ENCODE measurements at regions not wholly inside any gene's neighbourhood (a gene's known extent, or its start where the extent isn't known, plus 50 kb on each side); places are given as distances from the start of the nearest gene placed in this dataset.

DNA sequence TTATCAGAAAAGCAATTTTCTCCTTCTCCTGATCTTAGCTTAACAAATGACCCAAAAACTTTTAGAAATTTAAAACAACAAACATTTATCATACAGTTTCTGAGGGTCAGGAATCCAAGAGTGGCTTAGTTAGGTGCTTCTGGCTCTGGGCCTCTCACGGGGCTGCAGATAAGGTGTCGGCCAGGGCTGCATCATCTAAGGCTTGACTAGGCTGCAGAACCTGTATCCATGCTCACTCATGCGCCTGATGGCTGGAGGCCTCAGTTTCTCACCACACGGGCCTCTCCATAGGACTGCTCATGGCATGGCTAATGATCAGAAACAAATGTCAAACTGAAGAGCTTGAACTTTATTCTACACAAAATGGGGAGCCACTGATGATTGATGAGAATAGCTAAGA is 210.0 kb downstream of the SEC61B start:
- CTCF ChIA-PET: interaction anchor here (1.4 kb wide), 1 partner anchor 200 kb away, joined by 4 read pairs; no protein-coding TSS in a partner anchor
- Mint-ChIP-seq H3K27ac (peak overlapping the region; percentile 41), H3K9me3 (peaks cover 2% of the 10 kb centered on the region), H3K4me1 (peaks cover 22% of the 10 kb centered on the region), H3K4me3 (no peak overlapping the region), H3K27me3 (no peaks in the 10 kb centered on the region), H3K36me3 (ENCODE audit: low read depth) (no peaks in the 10 kb centered on the region)
- POLR2A ChIA-PET: no interaction called here
- ATAC-seq (ENCODE audit: low read depth) (no peak), DNase-seq (no peak)
- intact Hi-C loops (cut with micrococcal nuclease): loop anchor here (2.0 to 5.0 kb wide), 8 partner anchors 15 to 390 kb away; partner anchors contain the start of gene NR4A3
- TF ChIP-seq, protein P1, sequence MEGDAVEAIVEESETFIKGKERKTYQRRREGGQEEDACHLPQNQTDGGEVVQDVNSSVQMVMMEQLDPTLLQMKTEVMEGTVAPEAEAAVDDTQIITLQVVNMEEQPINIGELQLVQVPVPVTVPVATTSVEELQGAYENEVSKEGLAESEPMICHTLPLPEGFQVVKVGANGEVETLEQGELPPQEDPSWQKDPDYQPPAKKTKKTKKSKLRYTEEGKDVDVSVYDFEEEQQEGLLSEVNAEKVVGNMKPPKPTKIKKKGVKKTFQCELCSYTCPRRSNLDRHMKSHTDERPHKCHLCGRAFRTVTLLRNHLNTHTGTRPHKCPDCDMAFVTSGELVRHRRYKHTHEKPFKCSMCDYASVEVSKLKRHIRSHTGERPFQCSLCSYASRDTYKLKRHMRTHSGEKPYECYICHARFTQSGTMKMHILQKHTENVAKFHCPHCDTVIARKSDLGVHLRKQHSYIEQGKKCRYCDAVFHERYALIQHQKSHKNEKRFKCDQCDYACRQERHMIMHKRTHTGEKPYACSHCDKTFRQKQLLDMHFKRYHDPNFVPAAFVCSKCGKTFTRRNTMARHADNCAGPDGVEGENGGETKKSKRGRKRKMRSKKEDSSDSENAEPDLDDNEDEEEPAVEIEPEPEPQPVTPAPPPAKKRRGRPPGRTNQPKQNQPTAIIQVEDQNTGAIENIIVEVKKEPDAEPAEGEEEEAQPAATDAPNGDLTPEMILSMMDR (IDR thresholded peaks at IDR 0.05): no peak

DNA sequence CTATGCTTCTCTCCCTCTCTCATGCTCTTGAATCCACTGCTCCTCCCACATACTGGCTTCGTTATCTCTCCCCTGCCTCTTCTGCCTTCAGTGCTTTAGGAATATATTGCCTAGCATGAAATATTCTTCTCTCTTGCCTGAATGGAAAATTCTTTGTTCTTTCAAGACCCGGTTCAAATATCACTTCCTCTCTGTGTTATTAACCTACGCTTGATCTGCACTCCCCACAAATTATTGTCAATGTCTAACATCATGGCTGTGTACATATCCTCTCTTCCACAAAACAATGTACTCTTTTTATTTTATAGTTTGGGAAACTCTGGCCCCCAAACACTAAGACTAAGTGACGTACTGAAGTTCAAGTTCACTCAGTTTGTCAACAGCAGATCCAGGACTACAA is 211.0 kb downstream of the SEC61B start:
- H3K9me3 Mint-ChIP-seq: no peaks in the 10 kb centered on the region
- DNase-seq: no peak
- H3K27me3 Mint-ChIP-seq: no peaks in the 10 kb centered on the region
- peak overlapping the region; percentile 78 for H3K27ac Mint-ChIP-seq
- ChIA-PET CTCF (interaction anchor here (1.4 kb wide), 1 partner anchor 201 kb away, joined by 4 read pairs; no protein-coding TSS in a partner anchor), POLR2A (interaction anchor here (0.5 to 2.1 kb wide), 8 partner anchors 11 to 965 kb away, joined by 3 to 8 read pairs (median 4); no protein-coding TSS in a partner anchor)
- no peak overlapping the region for H3K4me3 Mint-ChIP-seq
- TF ChIP-seq, protein P1 (IDR thresholded peaks at IDR 0.05): no peak
- intact Hi-C loops (cut with micrococcal nuclease): loop anchor here (2.0 to 5.0 kb wide), 8 partner anchors 14 to 389 kb away; partner anchors contain the start of gene NR4A3
- no peaks in the 10 kb centered on the region for H3K36me3 Mint-ChIP-seq (ENCODE audit: low read depth)
- peaks cover 18% of the 10 kb centered on the region for H3K4me1 Mint-ChIP-seq
- peak; percentile 41 for ATAC-seq (ENCODE audit: low read depth)

DNA sequence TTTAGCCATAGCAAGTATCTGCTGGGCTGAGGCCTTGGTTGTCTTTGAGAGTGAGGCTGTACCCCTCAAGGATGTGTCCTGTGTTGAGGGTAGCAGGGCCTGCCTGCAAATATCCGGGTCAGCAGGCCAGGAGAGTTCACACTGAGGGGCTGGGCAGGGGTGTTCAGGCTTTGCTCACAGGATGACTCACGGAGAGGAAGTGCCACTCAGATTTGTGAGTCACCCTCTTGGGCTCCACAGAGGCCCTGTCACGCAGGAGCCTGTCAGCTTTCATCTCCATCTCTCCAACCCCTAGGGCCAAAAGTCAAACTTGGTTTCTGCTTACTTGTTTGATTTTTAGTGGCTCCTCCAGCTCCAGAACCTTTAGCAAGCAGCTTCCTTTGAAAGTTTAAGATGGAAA is 211.5 kb downstream of the SEC61B start:
- peak overlapping the region; percentile 78 for H3K27ac Mint-ChIP-seq
- H3K4me1 Mint-ChIP-seq: peaks cover 18% of the 10 kb centered on the region
- ATAC-seq (ENCODE audit: low read depth): peak; percentile 99
- peak; percentile 47 for DNase-seq
- no peaks in the 10 kb centered on the region for H3K27me3 Mint-ChIP-seq
- no peaks in the 10 kb centered on the region for H3K36me3 Mint-ChIP-seq (ENCODE audit: low read depth)
- H3K4me3 Mint-ChIP-seq: peak overlapping the region; percentile 4
- ChIA-PET CTCF (interaction anchor here (1.0 kb wide), 1 partner anchor 81 kb away, joined by 3 read pairs; no protein-coding TSS in a partner anchor), POLR2A (interaction anchor here (0.5 to 2.1 kb wide), 9 partner anchors 11 to 964 kb away, joined by 3 to 8 read pairs (median 4); no protein-coding TSS in a partner anchor)
- intact Hi-C loops (cut with micrococcal nuclease): loop anchor here (2.0 to 5.0 kb wide), 8 partner anchors 13 to 389 kb away; partner anchors contain the start of gene NR4A3
- TF ChIP-seq, protein P1 (IDR thresholded peaks at IDR 0.05): no peak
- H3K9me3 Mint-ChIP-seq: no peaks in the 10 kb centered on the region

DNA sequence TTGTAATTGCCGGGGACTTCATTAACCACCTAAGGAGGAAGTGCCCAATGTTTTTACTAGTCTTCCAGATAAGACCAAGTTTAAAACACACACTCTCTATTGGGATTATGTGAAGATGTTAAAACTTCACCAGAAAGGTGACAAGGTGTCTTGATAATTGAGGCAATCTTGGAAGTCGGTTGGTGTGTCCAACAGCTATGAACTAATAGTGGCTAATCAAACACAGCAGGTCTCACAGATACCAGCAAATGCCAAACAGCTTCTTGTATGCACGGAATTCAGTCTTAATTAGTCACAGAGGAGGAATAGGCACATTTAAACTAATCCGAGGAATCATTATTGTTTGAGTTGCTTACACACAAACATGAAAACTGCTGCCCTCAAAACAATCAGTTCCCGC is 214.5 kb downstream of the SEC61B start:
- POLR2A ChIA-PET: no interaction called here

GRCh38 chr9:99437145-99437544 is 215.1 kb downstream of the SEC61B start:
- Mint-ChIP-seq H3K27ac (no peak overlapping the region), H3K4me1 (peaks cover 18% of the 10 kb centered on the region), H3K9me3 (no peaks in the 10 kb centered on the region), H3K4me3 (no peak overlapping the region), H3K27me3 (no peaks in the 10 kb centered on the region), H3K36me3 (ENCODE audit: low read depth) (no peaks in the 10 kb centered on the region)
- POLR2A ChIA-PET: no interaction called here
- TF ChIP-seq, protein P1 (IDR thresholded peaks at IDR 0.05): no peak
- CTCF ChIA-PET: no interaction called here
- intact Hi-C loops (cut with micrococcal nuclease): no loop called here
- ATAC-seq (ENCODE audit: low read depth) (no peak), DNase-seq (no peak)

More for the DNA sequence above, 214.5 kb downstream of the SEC61B start:
- CTCF ChIA-PET: no interaction called here
- DNase-seq: no peak
- TF ChIP-seq, protein P1 (IDR thresholded peaks at IDR 0.05): no peak
- intact Hi-C loops (cut with micrococcal nuclease): no loop called here
- Mint-ChIP-seq H3K27ac (no peak overlapping the region), H3K4me1 (peaks cover 18% of the 10 kb centered on the region), H3K4me3 (no peak overlapping the region), H3K27me3 (no peaks in the 10 kb centered on the region), H3K9me3 (no peaks in the 10 kb centered on the region), H3K36me3 (ENCODE audit: low read depth) (no peaks in the 10 kb centered on the region)
- no peak for ATAC-seq (ENCODE audit: low read depth)

Data from activated B cell treated with CpG ODN at 0.5 μM for 24 hours (primary cell).